NAMALWA (cell line): ENCODE measurements at regions not wholly inside any gene's neighbourhood (a gene's known extent, or its start where the extent isn't known, plus 50 kb on each side); places are given as distances from the start of the nearest gene placed in this dataset.
"Not testable (repeated sequence)": the region's sequence is repeated elsewhere in the genome, so short reads cannot be mapped to it uniquely, and the experiment has no call there.

Experiments used
- DNase-seq: peaks from one replicate; pipeline ENCODE4 v3.0.0-alpha.2; 2015; ENCODE audit warnings: low spot score

- DNase-seq: no peak
These were observed 116.5 kb upstream of the FBXL7 start for GRCh38 chr5:15383469-15383868.

GRCh38 chr5:15383021-15383420 lies 117.0 kb upstream of the FBXL7 start:
- no peak for DNase-seq

DNA sequence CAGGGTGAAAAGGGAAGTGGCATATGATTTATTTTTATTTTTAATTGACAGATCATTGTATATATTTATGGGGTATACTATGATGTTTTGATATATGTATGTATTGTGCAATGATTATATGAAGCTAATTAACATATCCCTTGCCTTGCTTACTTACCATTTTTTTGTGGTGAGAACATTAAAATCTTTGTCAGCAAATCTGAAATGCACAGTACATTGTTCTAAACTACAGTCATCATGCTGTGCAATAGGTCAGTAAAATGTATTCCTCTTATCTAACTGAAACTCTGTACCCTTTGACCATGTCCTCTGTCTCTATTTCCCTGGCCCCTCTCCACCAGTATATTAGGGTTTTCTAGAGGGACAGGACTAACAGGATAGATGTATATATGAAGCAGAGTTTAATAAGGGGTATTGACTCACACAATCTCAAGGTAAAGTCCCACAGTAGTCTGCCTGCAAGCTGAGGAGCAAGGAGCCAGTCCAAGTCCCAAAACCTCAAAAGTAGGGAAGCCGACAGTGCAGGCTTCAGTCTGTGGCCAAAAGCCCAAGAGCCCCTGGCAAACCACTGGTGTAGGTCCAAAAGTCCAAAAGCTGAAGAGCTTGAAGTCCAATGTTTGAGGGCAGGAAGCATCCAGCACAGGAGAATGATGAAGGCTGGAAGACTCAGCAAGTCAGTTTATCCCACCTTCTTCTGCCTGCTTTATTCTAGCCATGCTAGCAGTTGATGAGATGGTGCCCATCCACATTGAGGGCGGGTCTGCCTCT lies 122.2 kb upstream of the FBXL7 start:
- no peak for DNase-seq

GRCh38 chr5:15376803-15377202 lies 123.2 kb upstream of the FBXL7 start:
- DNase-seq: no peak

- no peak for DNase-seq
These were observed 123.9 kb upstream of the FBXL7 start for GRCh38 chr5:15376088-15376487.

DNA sequence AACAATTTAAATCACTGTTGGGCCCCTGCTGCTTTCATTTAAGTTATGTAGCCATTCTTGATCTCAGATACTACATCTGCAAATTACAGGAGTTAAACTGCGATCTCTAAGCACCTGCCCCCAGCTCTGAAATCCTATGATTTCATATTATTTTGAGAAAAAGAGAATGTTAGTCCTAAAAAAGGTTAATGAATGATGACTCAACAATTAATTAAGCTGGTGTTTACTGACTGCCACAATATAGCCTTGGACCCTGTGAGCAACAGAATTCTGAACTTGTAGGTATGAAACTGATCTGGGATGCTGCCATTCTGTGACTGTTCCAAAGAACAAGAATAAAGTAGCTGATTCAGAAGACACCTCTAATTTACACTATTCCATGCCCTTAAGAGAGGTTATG lies 124.4 kb upstream of the FBXL7 start:
- DNase-seq: no peak

- no peak for DNase-seq
These were observed 125.1 kb upstream of the FBXL7 start for GRCh38 chr5:15374886-15375285.

DNA sequence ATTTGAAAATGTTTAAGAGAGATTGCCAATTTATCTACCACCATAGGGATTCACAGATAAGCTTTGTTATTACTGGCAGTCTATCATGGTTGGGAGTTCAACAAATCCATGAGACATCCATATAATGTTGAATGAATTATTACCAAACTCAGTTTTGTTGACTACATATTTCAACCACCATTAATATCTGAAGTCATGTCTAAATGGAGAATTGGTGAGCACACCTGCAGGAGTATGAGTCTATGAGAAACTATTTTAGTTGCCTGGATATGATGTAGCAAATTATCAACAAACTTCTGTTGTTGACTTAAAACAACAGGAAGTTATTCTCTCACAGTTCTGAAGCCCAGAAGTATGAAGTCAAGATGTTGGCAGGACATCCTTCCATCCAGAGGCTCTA lies 126.8 kb upstream of the FBXL7 start:
- DNase-seq: no peak

DNA sequence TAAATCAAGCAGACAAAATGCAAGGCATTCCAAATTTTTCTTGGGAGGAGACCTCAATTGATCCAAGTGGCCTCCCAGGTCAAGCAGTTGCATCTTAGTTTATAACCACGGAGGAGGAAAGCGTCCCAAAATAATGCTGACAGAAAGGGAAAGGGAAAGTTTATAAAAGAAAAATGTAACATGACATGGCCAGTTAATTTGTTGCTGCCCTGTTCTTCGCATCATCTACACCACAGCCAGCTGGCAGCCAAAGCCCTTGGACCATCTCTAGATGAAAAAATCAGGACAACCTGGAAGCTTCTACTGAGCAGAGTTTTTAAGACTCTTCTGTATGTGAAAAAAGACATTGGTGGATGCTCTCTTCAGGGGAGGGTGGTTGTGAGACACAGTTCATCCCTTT lies 128.8 kb upstream of the FBXL7 start:
- DNase-seq: no peak

DNA sequence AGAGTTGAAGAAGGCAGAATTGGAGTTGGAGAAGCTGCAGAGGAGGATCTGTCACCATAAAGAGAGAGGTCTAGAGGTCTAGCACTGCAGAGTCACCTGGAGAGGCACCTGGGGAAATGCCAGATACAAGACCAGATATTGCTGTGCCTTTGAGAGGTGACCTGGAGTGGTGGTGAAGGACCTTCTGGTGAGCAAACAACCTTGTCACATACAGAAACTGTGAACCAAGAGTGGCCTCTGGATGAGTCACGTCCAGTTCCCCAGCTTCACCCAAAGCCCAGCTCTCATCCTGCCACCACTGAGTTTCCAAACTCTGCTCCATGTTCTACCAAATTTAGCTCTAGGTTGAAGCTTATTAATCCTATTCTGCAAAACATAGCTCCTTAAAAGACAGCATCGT lies 131.1 kb upstream of the FBXL7 start:
- DNase-seq: no peak

- no peak for DNase-seq
These were observed 132.5 kb upstream of the FBXL7 start for GRCh38 chr5:15367489-15367888.

GRCh38 chr5:15366676-15367391 lies 133.1 kb upstream of the FBXL7 start:
- DNase-seq: no peak

DNA sequence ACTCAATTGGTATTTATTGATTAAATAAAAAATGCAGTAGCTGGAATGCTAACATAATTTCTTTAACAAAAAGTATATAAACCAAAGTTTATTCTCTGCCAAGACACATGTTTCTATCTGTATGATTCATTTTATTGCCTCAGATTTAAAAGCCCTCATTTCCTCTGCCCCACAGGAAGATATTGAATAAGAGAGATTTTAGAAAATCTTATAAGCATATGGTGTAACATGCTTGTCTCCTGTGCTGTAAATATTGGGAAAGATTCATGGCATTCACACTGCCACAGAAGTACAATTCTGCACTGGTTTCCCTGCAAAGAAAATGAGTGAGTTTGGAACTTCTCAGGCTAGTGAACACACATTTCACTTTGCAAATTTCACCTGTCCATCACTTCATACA lies 134.9 kb upstream of the FBXL7 start:
- DNase-seq: no peak

- no peak for DNase-seq
These were observed 136.4 kb upstream of the FBXL7 start for GRCh38 chr5:15363601-15364000.

DNA sequence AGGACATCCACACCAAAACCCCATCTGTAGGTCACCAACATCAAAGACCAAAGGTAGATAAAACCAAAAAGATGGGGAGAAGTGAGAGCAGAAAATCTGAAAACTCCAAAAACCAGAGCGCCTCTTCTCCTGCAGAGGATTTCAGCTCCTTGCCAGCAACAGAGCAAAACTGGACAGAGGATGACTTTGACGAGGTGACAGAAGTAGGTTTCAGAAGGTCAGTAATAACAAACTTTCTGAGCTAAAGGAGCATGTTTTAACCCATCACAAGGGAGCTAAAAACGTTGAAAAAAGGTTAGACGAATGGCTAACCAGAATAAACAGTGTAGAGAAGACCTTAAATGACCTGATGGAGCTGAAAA lies 142.9 kb upstream of the FBXL7 start:
- not testable (repeated sequence) for DNase-seq

- DNase-seq: not testable (repeated sequence)
These were observed 143.5 kb upstream of the FBXL7 start for GRCh38 chr5:15356308-15357091.

DNA sequence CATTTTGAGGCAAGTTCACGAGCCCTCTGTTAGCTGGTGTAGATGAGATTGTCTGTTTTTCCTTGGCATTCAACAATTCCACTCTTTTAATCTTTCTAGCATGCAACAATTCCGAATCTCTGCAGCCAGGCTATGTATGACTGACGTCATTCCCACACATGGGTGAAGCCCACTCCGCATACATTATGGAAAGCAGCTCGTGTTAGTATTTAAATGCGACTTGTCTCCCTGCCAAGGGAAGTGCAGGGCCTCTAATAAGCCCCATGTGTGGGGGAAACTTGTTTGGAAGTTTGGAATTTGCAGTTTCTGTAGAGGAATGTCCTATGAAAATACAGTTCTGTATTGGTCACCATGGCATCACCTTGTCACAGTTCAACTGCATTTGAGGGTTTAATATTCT lies 146.0 kb upstream of the FBXL7 start:
- no peak for DNase-seq

DNA sequence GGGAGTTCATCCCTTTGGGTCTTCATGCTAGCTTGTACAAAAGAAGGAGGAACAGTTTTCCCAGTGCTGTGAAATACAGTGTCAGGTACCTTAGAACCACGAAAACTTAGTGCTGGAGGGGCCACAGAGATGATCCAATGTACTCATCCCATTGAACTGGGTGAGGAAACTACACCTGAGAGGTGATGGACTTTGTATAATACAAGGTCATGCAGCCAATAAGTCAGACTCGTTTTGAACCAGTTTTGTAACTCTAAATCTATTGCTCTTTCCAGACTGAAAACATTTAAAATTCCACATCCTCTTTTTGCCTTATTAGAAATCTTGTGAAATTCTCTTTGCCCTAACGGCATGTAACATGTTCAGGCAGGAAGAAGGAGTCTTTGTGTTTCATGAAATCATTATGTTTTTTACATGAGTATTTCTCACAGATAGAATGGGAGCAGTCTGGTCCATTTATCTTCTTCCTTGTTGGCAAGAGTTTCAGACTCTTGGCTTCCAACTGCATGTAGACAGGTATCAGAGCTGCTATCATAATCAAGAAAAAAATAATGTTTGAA lies 146.8 kb upstream of the FBXL7 start:
- no peak for DNase-seq

DNA sequence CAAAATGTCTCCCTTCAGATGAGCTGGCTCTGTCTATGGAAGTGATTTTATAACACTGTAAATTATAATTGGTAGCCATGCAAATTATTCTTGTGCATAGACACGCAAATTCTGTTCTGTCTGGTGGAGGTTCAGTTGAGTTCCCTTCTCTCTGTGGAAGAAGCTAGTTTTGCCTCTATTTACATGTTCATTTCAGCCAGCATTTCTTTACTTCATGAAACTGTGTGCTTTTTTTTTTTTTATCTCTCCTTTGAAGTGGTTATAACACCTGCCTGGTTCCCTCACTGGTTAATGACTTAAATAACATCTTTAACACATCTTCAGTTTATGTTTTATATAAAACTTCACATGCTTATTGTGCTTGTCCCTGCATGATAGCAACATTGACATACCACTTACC lies 149.4 kb upstream of the FBXL7 start:
- no peak for DNase-seq

DNA sequence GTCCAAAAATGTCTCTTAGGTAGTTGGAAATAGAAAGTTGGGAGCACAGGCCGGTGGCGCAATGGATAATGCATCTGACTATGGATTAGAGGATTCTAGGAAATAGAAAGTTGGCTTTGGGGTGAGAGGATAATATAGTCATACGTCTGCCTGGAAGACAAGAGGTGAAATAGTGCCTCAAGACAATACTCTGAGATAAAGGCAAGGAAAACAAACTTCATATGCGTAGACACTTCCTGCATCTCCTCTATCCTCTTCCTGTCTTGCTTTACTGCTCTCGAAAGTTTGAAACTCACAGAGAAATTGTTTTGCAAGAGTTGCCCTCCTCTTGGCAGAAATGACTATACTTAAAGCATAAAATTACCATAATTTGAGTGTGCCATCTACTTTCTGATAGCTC lies 153.2 kb upstream of the FBXL7 start:
- no peak for DNase-seq

GRCh38 chr5:15344954-15345353 lies 155.0 kb upstream of the FBXL7 start:
- no peak for DNase-seq

DNA sequence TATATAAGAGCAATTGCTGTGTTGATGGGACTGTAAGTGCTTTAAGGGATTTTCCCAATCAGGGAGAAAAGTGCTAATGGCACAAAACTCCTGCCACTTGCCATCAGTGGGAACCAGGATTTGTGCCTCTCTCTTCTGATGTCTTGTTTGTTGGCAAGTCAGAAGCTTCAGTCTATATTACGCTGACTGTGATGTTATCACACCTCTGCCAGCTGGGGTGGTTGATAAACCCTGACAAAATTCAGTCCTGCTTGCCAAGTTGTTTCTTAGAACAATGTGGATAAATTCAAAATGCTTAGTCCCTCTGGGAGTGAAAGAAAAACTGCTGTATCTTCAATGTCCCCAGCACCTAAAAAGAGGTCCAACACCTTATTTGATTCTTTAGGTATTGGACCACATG lies 161.4 kb upstream of the FBXL7 start:
- no peak for DNase-seq
